Neural cell (in vitro differentiated cells): ENCODE measurements at regions not wholly inside any gene's neighbourhood (a gene's known extent, or its start where the extent isn't known, plus 50 kb on each side); places are given as distances from the start of the nearest gene placed in this dataset.

Experiments
- CTCF ChIP-seq: fragments of 450-650 bp; IDR thresholded peaks from 2 replicates; pipeline ENCODE4 v1.5.1; 2014; ENCODE audit warnings: antibody characterized with exemption, mild to moderate bottlenecking, moderate library complexity; ENCODE audit not compliant: poor library complexity, severe bottlenecking
- EP300 ChIP-seq: fragments of 450-650 bp; conservative IDR thresholded peaks from 2 replicates; pipeline ENCODE4 v1.6.1; 2014; ENCODE audit warnings: antibody characterized with exemption, mild to moderate bottlenecking, moderate library complexity; ENCODE audit not compliant: poor library complexity, severe bottlenecking
- EZH2 ChIP-seq: fragments of 200-600, 300-800 bp; shearing (Covaris generic), sonication (generic); IDR thresholded peaks from 2 replicates; pipeline ENCODE4 v1.6.1; 2014; ENCODE audit warnings: antibody characterized with exemption, low read length, borderline replicate concordance, mild to moderate bottlenecking; ENCODE audit not compliant: insufficient read depth, poor library complexity, severe bottlenecking
- MXI1 ChIP-seq: fragments of 450-650 bp; conservative IDR thresholded peaks from 2 replicates; pipeline ENCODE4 v1.6.1; 2014; ENCODE audit warnings: antibody characterized with exemption, mild to moderate bottlenecking; ENCODE audit not compliant: poor library complexity, severe bottlenecking
- POLR2AphosphoS5 ChIP-seq: IDR thresholded peaks from 2 replicates; pipeline ENCODE4 v1.6.1; 2012
- RAD21 ChIP-seq: fragments of 450-650 bp; conservative IDR thresholded peaks from 2 replicates; pipeline ENCODE4 v1.6.1; 2014; ENCODE audit warnings: antibody characterized with exemption, mild to moderate bottlenecking, moderate library complexity
- REST ChIP-seq: IDR thresholded peaks from 2 replicates; pipeline ENCODE4 v1.6.1; 2012; ENCODE audit warnings: borderline replicate concordance
- SMC3 ChIP-seq: fragments of 450-650 bp; conservative IDR thresholded peaks from 2 replicates; pipeline ENCODE4 v1.6.1; 2014; ENCODE audit warnings: antibody characterized with exemption, mild to moderate bottlenecking, moderate library complexity; ENCODE audit not compliant: poor library complexity

- TF ChIP-seq CTCF = no peak
- TF ChIP-seq MXI1 = no peak
- TF ChIP-seq EP300 = no peak
- TF ChIP-seq EZH2 = no peak
- no peak for TF ChIP-seq REST
- no peak for TF ChIP-seq SMC3
- TF ChIP-seq RAD21 = no peak
- TF ChIP-seq POLR2AphosphoS5 = no peak
These were observed 516.9 kb downstream of the PDHA2 start for GRCh38 chr4:96356591-96357370.
